ENCODE measurements at regions not wholly inside any gene's neighbourhood (a gene's known extent, or its start where the extent isn't known, plus 50 kb on each side); places are given as distances from the start of the nearest gene placed in this dataset.

- no peak for DNase-seq
These were observed 1138.6 kb downstream of the GATA3 start for GRCh38 chr10:9193120-9193519.

GRCh38 chr10:9195385-9195784, 1140.9 kb downstream of the GATA3 start:
- DNase-seq: no peak

- peak; percentile 7 to 36 for DNase-seq
These were observed 1144.1 kb downstream of the GATA3 start for GRCh38 chr10:9198611-9199010.

GRCh38 chr10:9205558-9205957, 1151.1 kb downstream of the GATA3 start:
- DNase-seq: no peak

- peak; percentile 0 to 34 for DNase-seq
These were observed 1154.8 kb downstream of the GATA3 start for GRCh38 chr10:9209105-9209798.

GRCh38 chr10:9211228-9211627, 1156.7 kb downstream of the GATA3 start:
- DNase-seq: peak in 1 of 2 experiments; percentile 3

GRCh38 chr10:9214618-9215017, 1160.1 kb downstream of the GATA3 start:
- no peak for DNase-seq

GRCh38 chr10:9215121-9215520, 1160.6 kb downstream of the GATA3 start:
- no peak for DNase-seq

- no peak for DNase-seq
These were observed 1165.4 kb downstream of the GATA3 start for GRCh38 chr10:9219860-9220259.

GRCh38 chr10:9222917-9223316, 1168.4 kb downstream of the GATA3 start:
- DNase-seq: no peak

GRCh38 chr10:9227679-9228365, 1173.3 kb downstream of the GATA3 start:
- DNase-seq: no peak

- no peak for DNase-seq
These were observed 1174.3 kb downstream of the GATA3 start for GRCh38 chr10:9228771-9229170.

GRCh38 chr10:9229702-9230244, 1175.3 kb downstream of the GATA3 start:
- no peak for DNase-seq

- no peak for DNase-seq
These were observed 1176.1 kb downstream of the GATA3 start for GRCh38 chr10:9230625-9231024.

GRCh38 chr10:9234191-9234590, 1179.7 kb downstream of the GATA3 start:
- DNase-seq: no peak

GRCh38 chr10:9238041-9238440, 1183.6 kb downstream of the GATA3 start:
- DNase-seq: no peak

GRCh38 chr10:9239298-9239697, 1184.8 kb downstream of the GATA3 start:
- no peak for DNase-seq

GRCh38 chr10:9243941-9244411, 1189.5 kb downstream of the GATA3 start:
- no peak for DNase-seq

GRCh38 chr10:9244864-9245263, 1190.4 kb downstream of the GATA3 start:
- DNase-seq: no peak

- no peak for DNase-seq
These were observed 1198.6 kb downstream of the GATA3 start for GRCh38 chr10:9253121-9253520.

- DNase-seq: no peak
These were observed 1199.9 kb downstream of the GATA3 start for GRCh38 chr10:9254353-9254752.

- DNase-seq: no peak
These were observed 1206.2 kb downstream of the GATA3 start for GRCh38 chr10:9260690-9261089.

GRCh38 chr10:9262770-9263169, 1208.3 kb downstream of the GATA3 start:
- DNase-seq: no peak

GRCh38 chr10:9268176-9268575, 1213.7 kb downstream of the GATA3 start:
- no peak for DNase-seq

Measured in SW 1271 (cell line).